T-helper 1 cell treated with Interleukin-12 subunit alpha and Interleukin-12 subunit beta and Interleukin-4 antibody, amounts not matched to agents 30 μg/mL and 1 μg/mL, for 36 hours (primary cell): ENCODE measurements at regions not wholly inside any gene's neighbourhood (a gene's known extent, or its start where the extent isn't known, plus 50 kb on each side); places are given as distances from the start of the nearest gene placed in this dataset.

ENCODE experiments used
- H3K27ac Mint-ChIP-seq: one replicate; pipeline ENCODE4 v1.8.0; 2021; ENCODE audit warnings: mild to moderate bottlenecking, mixed read lengths
- H3K27me3 Mint-ChIP-seq: one replicate; pipeline ENCODE4 v1.8.0; 2021; ENCODE audit warnings: low read depth, mixed read lengths
- H3K36me3 Mint-ChIP-seq: one replicate; pipeline ENCODE4 v1.8.0; 2021; ENCODE audit warnings: low read depth, mixed read lengths
- H3K4me1 Mint-ChIP-seq: one replicate; pipeline ENCODE4 v1.8.0; 2021; ENCODE audit warnings: low read depth, mixed read lengths
- H3K4me3 Mint-ChIP-seq: one replicate; pipeline ENCODE4 v1.8.0; 2021; ENCODE audit warnings: mild to moderate bottlenecking, moderate library complexity, mixed read lengths
- H3K9me3 Mint-ChIP-seq: one replicate; pipeline ENCODE4 v1.8.0; 2021; ENCODE audit warnings: mixed read lengths

GRCh38 chr6:6405997-6406714 is 85.7 kb upstream of the F13A1 start:
- H3K27me3 Mint-ChIP-seq, result peaks cover 4% of the 10 kb centered on the region
- no peaks in the 10 kb centered on the region for H3K4me1 Mint-ChIP-seq
- no peak overlapping the region for H3K27ac Mint-ChIP-seq
- H3K9me3 Mint-ChIP-seq, result no peaks in the 10 kb centered on the region
- no peak overlapping the region for H3K4me3 Mint-ChIP-seq
- no peaks in the 10 kb centered on the region for H3K36me3 Mint-ChIP-seq

GRCh38 chr6:6406715-6407070 is 86.2 kb upstream of the F13A1 start:
- Mint-ChIP-seq H3K4me1 (no peaks in the 10 kb centered on the region), H3K27me3 (peaks cover 4% of the 10 kb centered on the region), H3K4me3 (no peak overlapping the region), H3K9me3 (no peaks in the 10 kb centered on the region), H3K36me3 (no peaks in the 10 kb centered on the region), H3K27ac (no peak overlapping the region)

GRCh38 chr6:6407071-6407741 is 86.7 kb upstream of the F13A1 start:
- Mint-ChIP-seq H3K27me3 (peaks cover 4% of the 10 kb centered on the region), H3K4me3 (no peak overlapping the region), H3K36me3 (no peaks in the 10 kb centered on the region), H3K9me3 (no peaks in the 10 kb centered on the region), H3K27ac (no peak overlapping the region), H3K4me1 (no peaks in the 10 kb centered on the region)

GRCh38 chr6:6409397-6410030 is 89.1 kb upstream of the F13A1 start:
- Mint-ChIP-seq H3K9me3 (no peaks in the 10 kb centered on the region), H3K4me1 (no peaks in the 10 kb centered on the region), H3K27ac (no peak overlapping the region), H3K27me3 (peaks cover 4% of the 10 kb centered on the region), H3K4me3 (no peak overlapping the region), H3K36me3 (no peaks in the 10 kb centered on the region)

- no peaks in the 10 kb centered on the region for H3K36me3 Mint-ChIP-seq
Measured at GRCh38 chr6:6411115-6411514, 90.7 kb upstream of the F13A1 start.

GRCh38 chr6:6412221-6412620 is 91.8 kb upstream of the F13A1 start:
- Mint-ChIP-seq H3K36me3 (no peaks in the 10 kb centered on the region), H3K27ac (no peak overlapping the region), H3K27me3 (peaks cover 4% of the 10 kb centered on the region), H3K9me3 (no peaks in the 10 kb centered on the region), H3K4me3 (no peak overlapping the region), H3K4me1 (no peaks in the 10 kb centered on the region)

More at GRCh38 chr6:6411115-6411514, 90.7 kb upstream of the F13A1 start:
- Mint-ChIP-seq H3K27ac (no peak overlapping the region), H3K4me3 (no peak overlapping the region), H3K4me1 (no peaks in the 10 kb centered on the region), H3K27me3 (peaks cover 4% of the 10 kb centered on the region), H3K9me3 (no peaks in the 10 kb centered on the region)

GRCh38 chr6:6412700-6413099 is 92.2 kb upstream of the F13A1 start:
- H3K27ac Mint-ChIP-seq, result no peak overlapping the region
- no peak overlapping the region for H3K4me3 Mint-ChIP-seq
- H3K4me1 Mint-ChIP-seq, result no peaks in the 10 kb centered on the region
- no peaks in the 10 kb centered on the region for H3K9me3 Mint-ChIP-seq
- no peaks in the 10 kb centered on the region for H3K36me3 Mint-ChIP-seq
- H3K27me3 Mint-ChIP-seq, result peaks cover 4% of the 10 kb centered on the region

GRCh38 chr6:6414931-6415330 is 94.5 kb upstream of the F13A1 start:
- no peaks in the 10 kb centered on the region for H3K36me3 Mint-ChIP-seq
- H3K4me3 Mint-ChIP-seq, result no peak overlapping the region

GRCh38 chr6:6417475-6417874 is 97.0 kb upstream of the F13A1 start:
- Mint-ChIP-seq H3K27me3 (no peaks in the 10 kb centered on the region), H3K4me1 (no peaks in the 10 kb centered on the region), H3K36me3 (no peaks in the 10 kb centered on the region), H3K9me3 (no peaks in the 10 kb centered on the region), H3K4me3 (no peak overlapping the region), H3K27ac (no peak overlapping the region)

More at GRCh38 chr6:6414931-6415330, 94.5 kb upstream of the F13A1 start:
- Mint-ChIP-seq H3K27me3 (no peaks in the 10 kb centered on the region), H3K4me1 (no peaks in the 10 kb centered on the region), H3K27ac (no peak overlapping the region), H3K9me3 (no peaks in the 10 kb centered on the region)

GRCh38 chr6:6418421-6418820 is 98.0 kb upstream of the F13A1 start:
- H3K4me1 Mint-ChIP-seq, result no peaks in the 10 kb centered on the region
- no peaks in the 10 kb centered on the region for H3K36me3 Mint-ChIP-seq
- H3K4me3 Mint-ChIP-seq, result no peak overlapping the region
- peaks cover 4% of the 10 kb centered on the region for H3K9me3 Mint-ChIP-seq
- H3K27ac Mint-ChIP-seq, result no peak overlapping the region
- H3K27me3 Mint-ChIP-seq, result peaks cover 3% of the 10 kb centered on the region

GRCh38 chr6:6420107-6420506 is 99.6 kb upstream of the F13A1 start:
- no peak overlapping the region for H3K4me3 Mint-ChIP-seq
- peaks cover 3% of the 10 kb centered on the region for H3K27me3 Mint-ChIP-seq

GRCh38 chr6:6434151-6434550 is 113.7 kb upstream of the F13A1 start:
- no peaks in the 10 kb centered on the region for H3K9me3 Mint-ChIP-seq
- H3K27ac Mint-ChIP-seq, result no peak overlapping the region
- H3K36me3 Mint-ChIP-seq, result no peaks in the 10 kb centered on the region
- H3K4me3 Mint-ChIP-seq, result no peak overlapping the region
- no peaks in the 10 kb centered on the region for H3K4me1 Mint-ChIP-seq
- peaks cover 4% of the 10 kb centered on the region for H3K27me3 Mint-ChIP-seq

More at GRCh38 chr6:6420107-6420506, 99.6 kb upstream of the F13A1 start:
- Mint-ChIP-seq H3K36me3 (no peaks in the 10 kb centered on the region), H3K4me1 (no peaks in the 10 kb centered on the region), H3K9me3 (peaks cover 18% of the 10 kb centered on the region), H3K27ac (no peak overlapping the region)

- Mint-ChIP-seq H3K4me3 (no peak overlapping the region), H3K36me3 (no peaks in the 10 kb centered on the region), H3K9me3 (no peaks in the 10 kb centered on the region), H3K27me3 (peaks cover 4% of the 10 kb centered on the region), H3K4me1 (no peaks in the 10 kb centered on the region), H3K27ac (no peak overlapping the region)
Measured at GRCh38 chr6:6434723-6435122, 114.3 kb upstream of the F13A1 start.

GRCh38 chr6:6436366-6436765 is 115.9 kb upstream of the F13A1 start:
- Mint-ChIP-seq H3K36me3 (no peaks in the 10 kb centered on the region), H3K27ac (no peak overlapping the region), H3K9me3 (no peaks in the 10 kb centered on the region), H3K27me3 (peaks cover 4% of the 10 kb centered on the region), H3K4me3 (no peak overlapping the region), H3K4me1 (no peaks in the 10 kb centered on the region)

- H3K4me1 Mint-ChIP-seq, result no peaks in the 10 kb centered on the region
- H3K36me3 Mint-ChIP-seq, result no peaks in the 10 kb centered on the region
- H3K9me3 Mint-ChIP-seq, result no peaks in the 10 kb centered on the region
- H3K27me3 Mint-ChIP-seq, result peaks cover 4% of the 10 kb centered on the region
- H3K4me3 Mint-ChIP-seq, result no peak overlapping the region
- no peak overlapping the region for H3K27ac Mint-ChIP-seq
Measured at GRCh38 chr6:6436946-6437345, 116.5 kb upstream of the F13A1 start.
